Panc1 (cell line): ENCODE measurements at regions not wholly inside any gene's neighbourhood (a gene's known extent, or its start where the extent isn't known, plus 50 kb on each side); places are given as distances from the start of the nearest gene placed in this dataset.

Source experiments
- ATAC-seq: fragments of 200-7000 bp; cut with Tn5 transposase; 2 replicates; pipeline ENCODE4 v1.9.1; 2020; ENCODE audit warnings: mild to moderate bottlenecking, moderate library complexity
- BruUV-seq: library from RNA; stranded (reverse); fragments of 400-500 nt; replicated peaks from 2 replicates; lab custom pipeline; 2021; lab: Mats Ljungman, UMichigan
- CTCF ChIA-PET: fragments of 300-600 bp; sonication (Branson Sonifier 250); formaldehyde crosslinking; loops from one replicate; lab custom pipeline; 2022; ENCODE audit warnings: antibody characterized with exemption; lab: Charles Lee
- POLR2A ChIA-PET: fragments of 300-600 bp; sonication (Branson Sonifier 250); formaldehyde crosslinking; loops from one replicate; lab custom pipeline; 2022; ENCODE audit warnings: antibody characterized with exemption; lab: Charles Lee
- DNase-seq: peaks from one replicate; pipeline ENCODE4 v3.0.0-alpha.2; 2010; ENCODE audit warnings: low read depth, low spot score
- H3K27ac ChIP-seq: 2 replicates; pipeline ENCODE4 v1.5.1; 2011; ENCODE audit warnings: mild to moderate bottlenecking, low read length, inconsistent platforms
- H3K27me3 ChIP-seq: fragments of 200-500 bp; sonication (Bioruptor generic); 2 replicates; pipeline ENCODE4 v1.6.0; 2014; ENCODE audit warnings: low read length, inconsistent platforms; ENCODE audit not compliant: control insufficient read depth, insufficient read depth
- H3K36me3 ChIP-seq: fragments of 200-500 bp; sonication (Bioruptor generic); 2 replicates; pipeline ENCODE4 v1.5.1; 2014; ENCODE audit warnings: inconsistent platforms, mild to moderate bottlenecking, low read length, moderate library complexity; ENCODE audit not compliant: control insufficient read depth, insufficient read depth
- H3K4me1 ChIP-seq: 2 replicates; pipeline ENCODE4 v1.5.1; 2011; ENCODE audit warnings: inconsistent platforms, mild to moderate bottlenecking, low read length, moderate library complexity; ENCODE audit not compliant: control insufficient read depth, insufficient read depth
- H3K4me3 ChIP-seq, 2 experiments: 2 replicates each; pipeline ENCODE4 v1.5.1; 2011 to 2012; ENCODE audit warnings: low read depth in 2 of 2, low read length in 2 of 2, mild to moderate bottlenecking in 2 of 2, inconsistent platforms in 1 of 2, moderate library complexity in 1 of 2
- H3K9me3 ChIP-seq: fragments of 200-500 bp; sonication (Bioruptor generic); 2 replicates; pipeline ENCODE4 v1.5.1; 2014; ENCODE audit warnings: low read depth, mild to moderate bottlenecking, inconsistent platforms, low read length, moderate library complexity; ENCODE audit not compliant: control insufficient read depth, insufficient read depth
- POLR2AphosphoS5 ChIP-seq: IDR thresholded peaks from 2 replicates; pipeline ENCODE4 v1.6.1; 2012; ENCODE audit warnings: mild to moderate bottlenecking, low read depth, low read length, moderate library complexity
- SIN3A ChIP-seq: IDR thresholded peaks from 2 replicates; pipeline ENCODE4 v1.6.1; 2012; ENCODE audit warnings: low read depth, mild to moderate bottlenecking, low read length, moderate library complexity, borderline replicate concordance; ENCODE audit not compliant: insufficient read depth
- TCF7L2 ChIP-seq: IDR thresholded peaks from 2 replicates; pipeline ENCODE4 v1.6.1; 2011; ENCODE audit warnings: mild to moderate bottlenecking, low read depth, low read length, inconsistent platforms
- in situ Hi-C: cut with HindIII; loops from 2 replicates; pipeline ENCODE4 v1.10.0; 2016; ENCODE audit warnings: low sequenced_read_pairs, low pct_unique_long_range_greater_than_20kb
- intact Hi-C: fragments of 100-400 bp; cut with micrococcal nuclease; formaldehyde crosslinking; loops from one replicate; pipeline ENCODE4 v1.10.0; 2022; ENCODE audit not compliant: unreplicated experiment
- TF ChIP-seq, protein P1 (sequence below): fragments of 450-650 bp; IDR thresholded peaks from 2 replicates; pipeline ENCODE4 v1.5.1; 2017; ENCODE audit warnings: mild to moderate bottlenecking
- TF ChIP-seq, protein P2 (sequence below), 2 experiments: IDR thresholded peaks; 2 replicates each; pipeline ENCODE4 v1.6.1; 2011 to 2012; ENCODE audit warnings: low read depth in 2 of 2, control low read depth in 1 of 2, low read length in 1 of 2, mild to moderate bottlenecking in 1 of 2, moderate library complexity in 1 of 2; ENCODE audit not compliant: insufficient read depth in 1 of 2

DNA sequence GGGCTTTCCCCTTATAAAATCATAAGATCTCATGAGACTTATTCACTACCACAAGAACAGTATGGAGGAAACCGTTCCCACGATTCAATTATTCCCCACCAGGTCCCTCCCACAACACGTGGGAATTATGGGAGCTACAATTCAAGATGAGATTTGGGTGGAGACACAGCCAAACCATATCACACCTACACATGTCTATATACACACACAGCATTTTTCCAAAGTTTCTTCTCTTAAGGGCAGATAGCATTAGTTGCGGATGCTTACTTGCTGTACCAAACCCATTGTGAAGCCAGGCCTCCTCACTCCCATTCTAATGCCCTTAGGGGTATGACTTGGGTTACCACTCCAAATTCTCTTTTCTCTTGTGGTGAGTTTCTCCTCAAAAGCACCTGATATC is 104.1 kb upstream of the RAP1B start:
- TF ChIP-seq, protein P1, sequence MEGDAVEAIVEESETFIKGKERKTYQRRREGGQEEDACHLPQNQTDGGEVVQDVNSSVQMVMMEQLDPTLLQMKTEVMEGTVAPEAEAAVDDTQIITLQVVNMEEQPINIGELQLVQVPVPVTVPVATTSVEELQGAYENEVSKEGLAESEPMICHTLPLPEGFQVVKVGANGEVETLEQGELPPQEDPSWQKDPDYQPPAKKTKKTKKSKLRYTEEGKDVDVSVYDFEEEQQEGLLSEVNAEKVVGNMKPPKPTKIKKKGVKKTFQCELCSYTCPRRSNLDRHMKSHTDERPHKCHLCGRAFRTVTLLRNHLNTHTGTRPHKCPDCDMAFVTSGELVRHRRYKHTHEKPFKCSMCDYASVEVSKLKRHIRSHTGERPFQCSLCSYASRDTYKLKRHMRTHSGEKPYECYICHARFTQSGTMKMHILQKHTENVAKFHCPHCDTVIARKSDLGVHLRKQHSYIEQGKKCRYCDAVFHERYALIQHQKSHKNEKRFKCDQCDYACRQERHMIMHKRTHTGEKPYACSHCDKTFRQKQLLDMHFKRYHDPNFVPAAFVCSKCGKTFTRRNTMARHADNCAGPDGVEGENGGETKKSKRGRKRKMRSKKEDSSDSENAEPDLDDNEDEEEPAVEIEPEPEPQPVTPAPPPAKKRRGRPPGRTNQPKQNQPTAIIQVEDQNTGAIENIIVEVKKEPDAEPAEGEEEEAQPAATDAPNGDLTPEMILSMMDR = no peak
- no peak for TF ChIP-seq TCF7L2
- no peak for TF ChIP-seq SIN3A
- TF ChIP-seq POLR2AphosphoS5 = no peak
- TF ChIP-seq, protein P2, sequence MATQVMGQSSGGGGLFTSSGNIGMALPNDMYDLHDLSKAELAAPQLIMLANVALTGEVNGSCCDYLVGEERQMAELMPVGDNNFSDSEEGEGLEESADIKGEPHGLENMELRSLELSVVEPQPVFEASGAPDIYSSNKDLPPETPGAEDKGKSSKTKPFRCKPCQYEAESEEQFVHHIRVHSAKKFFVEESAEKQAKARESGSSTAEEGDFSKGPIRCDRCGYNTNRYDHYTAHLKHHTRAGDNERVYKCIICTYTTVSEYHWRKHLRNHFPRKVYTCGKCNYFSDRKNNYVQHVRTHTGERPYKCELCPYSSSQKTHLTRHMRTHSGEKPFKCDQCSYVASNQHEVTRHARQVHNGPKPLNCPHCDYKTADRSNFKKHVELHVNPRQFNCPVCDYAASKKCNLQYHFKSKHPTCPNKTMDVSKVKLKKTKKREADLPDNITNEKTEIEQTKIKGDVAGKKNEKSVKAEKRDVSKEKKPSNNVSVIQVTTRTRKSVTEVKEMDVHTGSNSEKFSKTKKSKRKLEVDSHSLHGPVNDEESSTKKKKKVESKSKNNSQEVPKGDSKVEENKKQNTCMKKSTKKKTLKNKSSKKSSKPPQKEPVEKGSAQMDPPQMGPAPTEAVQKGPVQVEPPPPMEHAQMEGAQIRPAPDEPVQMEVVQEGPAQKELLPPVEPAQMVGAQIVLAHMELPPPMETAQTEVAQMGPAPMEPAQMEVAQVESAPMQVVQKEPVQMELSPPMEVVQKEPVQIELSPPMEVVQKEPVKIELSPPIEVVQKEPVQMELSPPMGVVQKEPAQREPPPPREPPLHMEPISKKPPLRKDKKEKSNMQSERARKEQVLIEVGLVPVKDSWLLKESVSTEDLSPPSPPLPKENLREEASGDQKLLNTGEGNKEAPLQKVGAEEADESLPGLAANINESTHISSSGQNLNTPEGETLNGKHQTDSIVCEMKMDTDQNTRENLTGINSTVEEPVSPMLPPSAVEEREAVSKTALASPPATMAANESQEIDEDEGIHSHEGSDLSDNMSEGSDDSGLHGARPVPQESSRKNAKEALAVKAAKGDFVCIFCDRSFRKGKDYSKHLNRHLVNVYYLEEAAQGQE (IDR thresholded peaks at IDR 0.05; ENCODE audit: insufficient read depth in 1 of 2, low read depth in 2 of 2, low read length in 1 of 2) = no peak
- H3K4me3 ChIP-seq = no peak overlapping the region
- no peaks in the 10 kb centered on the region for H3K4me1 ChIP-seq
- DNase-seq (no peak), ATAC-seq (no peak)
- in situ Hi-C loops (no loop called here), intact Hi-C loops (no loop called here)
- BruUV-seq = no TSS peak
- H3K36me3 ChIP-seq = no peaks in the 10 kb centered on the region
- peak overlapping the region; percentile 56; the same call in 1 of the 2 replicates for H3K27ac ChIP-seq
- POLR2A ChIA-PET = no interaction called here
- no peaks in the 10 kb centered on the region for H3K27me3 ChIP-seq
- CTCF ChIA-PET = no interaction called here
- H3K9me3 ChIP-seq = no peaks in the 10 kb centered on the region; the same call in 1 of the 2 replicates

DNA sequence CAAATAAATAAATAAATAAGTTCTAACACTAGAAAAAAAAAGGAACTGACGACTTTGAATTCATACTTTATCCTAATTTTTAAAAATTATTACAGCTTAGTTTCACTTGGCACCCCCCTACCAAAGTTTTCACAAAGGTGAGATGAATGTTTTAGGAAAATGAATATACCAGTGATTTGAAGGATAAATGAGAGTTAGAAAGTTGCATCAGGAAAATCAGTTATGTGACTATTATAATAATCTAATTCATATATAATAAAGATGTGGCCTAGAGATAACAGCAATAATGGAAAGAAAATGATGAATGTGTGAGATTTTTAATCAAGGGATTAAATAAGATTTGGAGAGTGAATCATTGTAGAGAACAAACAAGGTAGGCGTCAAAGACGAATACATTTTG is 103.0 kb upstream of the RAP1B start:
- H3K36me3 ChIP-seq = no peaks in the 10 kb centered on the region
- no peaks in the 10 kb centered on the region for H3K27me3 ChIP-seq
- TF ChIP-seq SIN3A (no peak), POLR2AphosphoS5 (no peak), TCF7L2 (no peak)
- TF ChIP-seq, protein P2 (IDR thresholded peaks at IDR 0.05; ENCODE audit: insufficient read depth in 1 of 2, low read depth in 2 of 2, low read length in 1 of 2) = no peak
- TF ChIP-seq, protein P1 = no peak
- intact Hi-C loops (no loop called here), in situ Hi-C loops (no loop called here)
- no peak overlapping the region for H3K4me3 ChIP-seq
- DNase-seq = no peak
- no TSS peak for BruUV-seq
- no peak overlapping the region; the same call in 1 of the 2 replicates for H3K27ac ChIP-seq
- ChIA-PET POLR2A (no interaction called here), CTCF (no interaction called here)
- no peaks in the 10 kb centered on the region; the same call in 1 of the 2 replicates for H3K9me3 ChIP-seq
- ATAC-seq = no peak
- H3K4me1 ChIP-seq = no peaks in the 10 kb centered on the region
